SKM-1 (cell line): ENCODE measurements at regions not wholly inside any gene's neighbourhood (a gene's known extent, or its start where the extent isn't known, plus 50 kb on each side); places are given as distances from the start of the nearest gene placed in this dataset.
"Not testable (repeated sequence)": the region's sequence is repeated elsewhere in the genome, so short reads cannot be mapped to it uniquely, and the experiment has no call there.

Experiments used
- DNase-seq: peaks from one replicate; lab custom pipeline; 2025; ENCODE audit not compliant: unreplicated experiment; lab: John Stamatoyannopoulos, UW

DNA sequence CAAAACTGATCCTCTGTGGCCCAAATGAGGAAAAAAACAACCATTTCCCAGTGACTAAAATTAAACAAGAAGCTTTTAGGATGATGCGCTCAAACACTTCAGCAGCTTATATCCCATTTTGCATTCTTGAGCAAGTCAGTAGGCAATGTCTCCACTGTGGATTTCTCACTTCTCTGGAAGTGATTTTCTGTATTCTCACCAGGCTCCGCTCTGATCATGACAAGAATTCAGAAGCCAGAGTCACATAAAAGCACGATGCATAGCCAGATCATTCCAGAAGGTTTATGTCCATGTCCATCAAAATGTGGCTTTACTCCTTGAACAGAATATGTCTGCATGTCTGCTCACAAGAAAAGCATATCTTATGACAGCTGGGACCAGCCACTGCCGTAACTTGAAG lies 481.4 kb downstream of the ADRA2A start:
- DNase-seq, result no peak

DNA sequence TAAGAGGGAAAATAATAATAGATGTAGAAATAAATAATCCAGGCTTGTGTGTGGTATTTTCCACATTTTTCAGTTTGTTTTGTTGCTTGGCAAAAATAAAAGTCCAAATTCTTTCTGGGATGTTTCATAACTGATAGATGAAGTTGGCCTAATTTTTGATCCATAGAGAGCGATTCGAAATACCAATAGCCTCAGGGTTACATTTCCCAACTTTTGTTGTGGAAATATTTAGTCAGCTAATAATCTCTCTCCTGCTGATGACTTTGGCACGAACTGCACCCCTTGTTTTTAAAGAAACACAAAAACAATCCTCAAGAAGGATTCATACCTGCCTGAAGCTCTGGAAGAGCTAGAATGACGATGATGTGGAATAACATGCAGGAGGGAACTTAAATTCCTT lies 483.2 kb downstream of the ADRA2A start:
- no peak for DNase-seq

- no peak for DNase-seq
These were observed 484.3 kb downstream of the ADRA2A start for GRCh38 chr10:111561124-111561523.

GRCh38 chr10:111565542-111565941 lies 488.7 kb downstream of the ADRA2A start:
- DNase-seq, result no peak

DNA sequence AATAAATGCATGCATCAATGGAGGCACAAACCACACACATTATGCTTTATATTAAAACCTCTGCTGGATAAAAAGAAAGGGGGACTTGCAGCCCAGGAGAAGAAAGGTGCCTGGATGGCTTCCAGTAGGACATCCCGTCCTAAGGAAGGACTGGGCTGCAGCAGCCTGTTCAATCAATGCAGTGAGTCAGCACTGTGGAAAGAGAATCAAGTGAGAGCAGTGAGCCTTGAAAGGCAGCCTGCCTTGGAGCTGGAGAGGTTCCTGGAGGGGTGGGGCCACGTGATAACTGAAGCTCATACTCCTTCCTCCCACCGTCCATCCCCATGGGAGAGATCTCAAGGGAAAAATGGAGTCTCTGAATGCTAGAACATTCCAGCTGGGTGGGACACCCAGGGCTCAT lies 501.2 kb downstream of the ADRA2A start:
- DNase-seq, result no peak

DNA sequence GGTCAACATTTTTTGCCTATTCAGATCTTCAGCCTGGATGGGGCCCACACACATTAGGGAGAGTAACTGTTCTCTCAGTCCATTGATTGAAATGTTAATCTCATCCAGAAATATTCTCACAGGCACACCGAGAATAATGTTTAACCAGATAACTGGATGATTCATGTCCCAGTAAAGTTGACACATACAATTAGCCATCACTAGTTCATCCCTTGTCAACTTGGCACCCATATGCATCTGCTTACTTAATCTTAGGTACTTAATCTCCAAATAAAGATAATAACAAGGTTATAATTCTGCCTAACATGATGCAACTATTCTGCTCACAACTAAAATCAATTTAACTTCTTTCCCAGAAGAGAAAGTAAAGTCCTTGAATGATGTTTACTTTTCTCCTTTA lies 502.6 kb downstream of the ADRA2A start:
- DNase-seq, result no peak

DNA sequence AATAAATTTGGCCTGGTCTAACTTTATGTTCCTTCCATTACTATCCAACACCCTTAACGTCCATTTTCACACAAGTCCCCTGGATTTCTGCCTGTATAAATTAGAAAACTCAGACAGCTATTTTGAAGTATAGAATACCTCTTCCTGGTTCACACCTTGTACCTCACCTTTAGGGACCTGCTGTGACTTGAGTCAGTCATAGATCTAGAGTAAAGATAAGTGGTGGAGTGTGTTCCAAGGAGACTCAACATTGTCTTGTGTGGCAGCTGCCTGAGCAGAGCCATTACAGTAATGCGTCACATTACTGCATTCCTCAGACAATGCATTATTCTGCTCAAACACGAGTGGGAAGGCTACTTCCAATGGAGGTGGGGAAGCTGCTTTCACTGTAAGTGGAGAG lies 513.9 kb downstream of the ADRA2A start:
- no peak for DNase-seq

- no peak for DNase-seq
These were observed 516.7 kb downstream of the ADRA2A start for GRCh38 chr10:111593578-111593977.

- no peak for DNase-seq
These were observed 518.3 kb downstream of the ADRA2A start for GRCh38 chr10:111595173-111595572.

DNA sequence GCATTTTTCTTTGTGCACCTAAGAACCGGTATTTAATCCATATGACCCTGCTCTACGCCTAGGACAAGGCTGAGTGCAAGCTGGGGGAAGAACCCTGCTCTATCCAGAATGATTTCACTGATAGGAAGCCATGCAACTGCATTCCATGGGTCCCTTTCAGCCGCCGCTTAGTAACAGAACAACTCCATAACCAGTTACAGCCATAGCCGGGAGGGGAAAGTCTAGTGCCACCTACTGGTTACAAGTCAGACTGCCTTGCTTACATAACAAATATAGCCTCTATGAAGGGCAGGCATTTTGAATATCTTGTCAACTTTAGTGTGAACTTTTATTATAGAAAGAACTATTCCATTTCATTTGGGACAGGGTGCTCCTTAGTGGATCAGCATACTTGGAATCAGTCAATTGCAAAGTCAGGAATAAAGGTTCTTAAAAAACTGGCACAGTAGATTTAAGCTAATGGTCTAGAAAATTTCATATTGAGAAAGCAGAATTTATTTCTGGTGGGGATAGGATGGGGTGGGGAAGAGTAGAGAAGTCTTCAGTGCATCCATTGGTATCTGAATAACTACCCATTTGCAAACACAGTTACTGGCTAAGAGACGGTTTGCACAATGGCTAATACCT lies 521.7 kb downstream of the ADRA2A start:
- DNase-seq, result peak; percentile 11

DNA sequence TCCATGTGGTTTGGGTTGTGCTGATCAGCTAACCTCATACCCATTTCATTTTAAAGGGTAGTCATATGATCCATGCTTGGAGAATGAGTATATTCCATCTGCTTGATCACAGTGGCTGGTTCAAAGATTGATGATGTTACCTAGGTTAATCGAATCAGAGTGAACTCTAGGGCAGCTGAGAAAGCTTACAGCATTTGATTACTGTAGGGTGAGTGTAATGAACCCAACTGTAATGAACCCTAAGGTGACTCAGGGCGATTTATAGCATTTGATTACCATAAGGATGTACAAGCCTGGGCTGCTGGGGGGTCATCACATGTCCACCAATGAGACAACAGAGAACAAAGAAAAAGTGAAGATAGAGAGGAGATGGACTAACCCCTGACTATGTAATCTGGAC lies 523.1 kb downstream of the ADRA2A start:
- no peak for DNase-seq

GRCh38 chr10:111600772-111601171 lies 523.9 kb downstream of the ADRA2A start:
- no peak for DNase-seq

DNA sequence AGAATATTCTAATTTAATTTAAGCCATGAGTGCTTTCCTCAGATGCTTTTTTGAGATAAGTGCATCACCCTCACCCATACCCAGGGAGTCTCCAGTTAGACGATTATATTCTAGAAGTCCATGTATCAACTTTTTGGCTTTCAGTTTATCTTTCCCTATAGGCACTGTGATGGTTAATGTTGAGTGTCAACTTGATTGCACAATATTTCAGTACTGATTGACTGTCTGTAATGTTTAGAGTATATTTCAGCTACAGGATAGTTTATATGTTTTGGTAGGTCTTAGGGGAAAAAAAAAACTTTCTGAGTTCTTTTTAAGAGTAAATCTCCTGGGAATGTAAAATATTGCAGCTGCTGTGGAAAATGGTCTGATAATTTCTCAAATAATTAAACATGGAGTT lies 535.4 kb downstream of the ADRA2A start:
- no peak for DNase-seq

DNA sequence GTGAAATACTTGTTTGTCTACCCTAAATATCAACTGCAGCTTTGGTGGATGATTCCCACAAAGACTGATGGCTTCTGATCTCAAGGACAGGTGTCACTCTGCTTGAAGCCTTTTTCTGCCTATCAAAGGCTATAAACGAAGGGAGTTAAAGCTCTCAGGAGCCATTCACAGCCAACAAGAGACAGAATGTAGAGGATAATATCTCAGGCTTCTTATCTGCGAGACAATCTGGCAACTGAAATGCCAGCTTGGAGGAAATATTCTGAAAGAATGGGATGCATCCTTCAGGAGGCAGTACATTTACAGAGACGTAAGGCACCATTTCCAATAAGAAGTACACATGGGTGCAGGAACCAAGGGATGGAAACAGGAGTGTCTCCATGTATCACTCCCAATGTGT lies 549.4 kb downstream of the GPAM start:
- no peak for DNase-seq

DNA sequence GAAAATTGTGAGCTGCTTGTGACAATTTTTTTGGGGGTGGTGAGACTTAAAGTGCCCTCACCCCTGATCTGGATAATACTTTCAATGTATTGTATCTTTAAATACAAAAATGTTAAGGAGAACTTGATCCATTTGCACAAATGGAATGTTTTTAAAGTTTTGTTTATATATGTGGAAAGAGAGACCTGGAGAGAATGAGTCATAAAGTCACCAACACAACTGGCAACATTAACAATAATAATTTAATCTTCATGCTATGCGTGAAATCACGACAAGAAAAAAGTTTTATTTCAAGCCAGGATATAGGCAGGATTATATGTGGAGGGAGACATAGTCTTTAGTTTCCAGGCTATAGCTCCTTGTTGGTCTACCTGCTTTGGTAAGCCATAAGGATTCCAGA lies 537.5 kb downstream of the GPAM start:
- DNase-seq, result no peak

GRCh38 chr10:111648046-111648445 lies 535.5 kb downstream of the GPAM start:
- DNase-seq, result no peak

DNA sequence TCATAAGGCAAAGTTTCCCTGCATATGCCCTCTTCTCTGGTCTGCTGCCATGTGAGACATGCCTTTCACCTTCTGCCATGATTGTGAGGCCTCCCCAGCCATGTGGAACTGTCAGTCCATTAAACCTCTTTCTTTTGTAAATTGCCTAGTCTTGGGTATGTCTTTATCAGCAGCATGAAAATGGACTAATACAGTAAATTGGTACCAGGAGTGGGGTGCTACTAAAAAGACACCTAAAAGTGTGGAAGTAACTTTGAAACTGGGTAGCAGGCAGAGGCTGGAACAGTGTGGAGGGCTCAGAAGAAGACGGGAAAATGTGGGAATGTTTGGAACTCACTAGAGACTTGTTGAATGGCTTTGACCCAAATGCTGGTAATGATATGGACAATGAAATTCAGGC lies 534.5 kb downstream of the GPAM start:
- DNase-seq, result not testable (repeated sequence)

DNA sequence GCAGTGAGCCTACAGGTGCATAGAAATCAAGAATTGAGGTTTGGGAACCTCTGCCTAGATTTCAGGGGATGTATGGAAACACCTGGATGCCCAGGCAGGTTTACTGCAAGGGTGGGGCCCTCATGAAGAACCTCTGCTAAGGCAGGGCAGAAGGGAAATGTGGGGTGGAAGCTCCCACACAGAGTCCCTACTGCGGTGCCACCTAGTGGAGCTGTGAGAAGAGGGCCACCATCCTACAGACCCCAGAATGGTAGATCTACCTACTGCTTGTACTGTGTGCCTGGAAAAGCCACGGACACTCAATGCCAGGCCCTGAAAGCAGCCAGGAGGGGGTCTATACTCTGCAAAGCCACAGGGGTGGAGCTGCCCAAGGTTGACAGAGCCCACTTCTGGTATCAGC lies 533.5 kb downstream of the GPAM start:
- no peak for DNase-seq

- no peak for DNase-seq
These were observed 527.5 kb downstream of the GPAM start for GRCh38 chr10:111656066-111656465.

- DNase-seq, result no peak
These were observed 505.8 kb downstream of the GPAM start for GRCh38 chr10:111677759-111678158.

DNA sequence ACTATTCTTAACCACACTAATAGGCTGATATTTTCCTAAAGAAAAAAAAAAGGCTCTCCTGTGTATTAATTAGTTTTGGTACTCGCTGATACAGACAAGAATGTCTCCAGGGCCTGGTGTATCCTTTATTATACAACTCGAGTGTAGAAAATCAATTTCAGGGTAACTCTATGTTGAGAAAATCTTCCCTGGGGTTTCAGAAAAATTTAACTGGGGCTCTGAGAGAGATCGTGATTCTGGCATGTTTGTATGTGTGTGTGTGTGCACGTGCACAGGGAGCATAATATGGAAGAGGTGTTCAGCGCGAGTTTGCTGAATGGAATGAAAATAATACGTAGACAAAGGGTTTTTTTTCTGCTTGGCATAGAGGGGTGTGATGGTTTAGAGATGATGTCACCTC lies 496.8 kb downstream of the GPAM start:
- no peak for DNase-seq

GRCh38 chr10:111698711-111699110 lies 484.9 kb downstream of the GPAM start:
- no peak for DNase-seq

DNA sequence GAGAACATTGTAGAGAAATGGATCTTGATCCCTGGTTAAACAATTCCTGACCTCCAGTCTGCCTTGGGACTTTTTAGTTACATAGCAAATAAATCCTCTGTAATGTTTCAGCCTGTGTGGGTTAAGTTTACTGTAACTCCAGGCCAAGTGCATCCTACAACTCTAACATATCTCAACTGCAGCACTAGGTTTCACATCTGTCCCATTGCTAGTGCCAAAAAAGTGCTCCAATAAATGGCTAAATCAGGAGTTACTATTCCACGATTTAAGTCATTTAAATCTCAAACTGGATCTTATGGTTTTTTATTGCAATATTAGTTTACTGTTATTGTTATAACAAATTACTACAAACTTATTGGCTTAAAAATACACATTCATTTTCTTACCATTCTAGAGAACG lies 479.6 kb downstream of the GPAM start:
- no peak for DNase-seq

DNA sequence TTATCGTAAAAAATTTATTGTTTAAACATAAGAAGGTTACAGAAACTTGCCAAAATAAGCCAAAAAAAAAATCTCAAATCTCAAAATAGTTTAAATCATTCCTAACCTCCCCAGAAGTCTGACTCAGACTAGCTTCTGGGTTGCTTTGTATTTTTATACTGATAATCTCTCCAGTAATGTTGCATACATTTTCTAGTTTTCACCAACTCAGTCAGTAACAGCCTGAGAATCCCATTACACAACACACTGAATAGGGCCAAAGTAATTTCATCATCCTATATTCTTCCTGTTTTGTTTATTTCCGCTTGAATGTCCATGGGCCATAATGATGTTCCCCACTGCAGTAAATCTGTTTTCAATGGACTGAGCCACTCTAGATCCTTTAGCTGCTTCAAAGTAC lies 478.5 kb downstream of the GPAM start:
- no peak for DNase-seq
